ENCODE measurements at regions not wholly inside any gene's neighbourhood (a gene's known extent, or its start where the extent isn't known, plus 50 kb on each side); places are given as distances from the start of the nearest gene placed in this dataset.
"Not testable (repeated sequence)": the region's sequence is repeated elsewhere in the genome, so short reads cannot be mapped to it uniquely, and the experiment has no call there.

- intact Hi-C loops (cut with DNase I, micrococcal nuclease): no loop called here
- TF ChIP-seq CTCF (IDR thresholded peaks at IDR 0.05): no peak
- ATAC-seq: peak; percentile 34
These were observed 590.9 kb upstream of the ANKRD30A start for GRCh38 chr10:36534471-36535002.

GRCh38 chr10:36533861-36534260 lies 591.5 kb upstream of the ANKRD30A start:
- H3K36me3 ChIP-seq (ENCODE audit: low read depth): no peaks in the 10 kb centered on the region
- TF ChIP-seq CTCF (IDR thresholded peaks at IDR 0.05): no peak
- no peak for DNase-seq
- no peak for ATAC-seq
- no peak overlapping the region for H3K4me3 ChIP-seq
- H3K4me1 ChIP-seq (ENCODE audit: low read depth): no peaks in the 10 kb centered on the region
- peaks cover 46% of the 10 kb centered on the region for H3K9me3 ChIP-seq
- intact Hi-C loops (cut with DNase I, micrococcal nuclease): no loop called here

More at GRCh38 chr10:36534471-36535002, 590.9 kb upstream of the ANKRD30A start:
- Histone ChIP-seq H3K4me1 (ENCODE audit: low read depth) (no peaks in the 10 kb centered on the region), H3K36me3 (ENCODE audit: low read depth) (no peaks in the 10 kb centered on the region), H3K9me3 (peaks cover 41% of the 10 kb centered on the region), H3K4me3 (no peak overlapping the region)
- DNase-seq: no peak

- no peak for ATAC-seq
- intact Hi-C loops (cut with DNase I, micrococcal nuclease): no loop called here
These were observed 592.1 kb upstream of the ANKRD30A start for GRCh38 chr10:36533316-36533715.

GRCh38 chr10:36531621-36532020 lies 593.8 kb upstream of the ANKRD30A start:
- Histone ChIP-seq H3K9me3 (peaks cover 36% of the 10 kb centered on the region), H3K36me3 (ENCODE audit: low read depth) (no peaks in the 10 kb centered on the region), H3K4me1 (ENCODE audit: low read depth) (no peaks in the 10 kb centered on the region), H3K4me3 (no peak overlapping the region)
- TF ChIP-seq CTCF (IDR thresholded peaks at IDR 0.05): no peak
- no peak for DNase-seq
- ATAC-seq: no peak
- intact Hi-C loops (cut with DNase I, micrococcal nuclease): no loop called here

More at GRCh38 chr10:36533316-36533715, 592.1 kb upstream of the ANKRD30A start:
- H3K36me3 ChIP-seq (ENCODE audit: low read depth): no peaks in the 10 kb centered on the region
- DNase-seq: no peak
- no peak for TF ChIP-seq CTCF (IDR thresholded peaks at IDR 0.05)
- H3K4me3 ChIP-seq: no peak overlapping the region
- no peaks in the 10 kb centered on the region for H3K4me1 ChIP-seq (ENCODE audit: low read depth)
- peaks cover 44% of the 10 kb centered on the region for H3K9me3 ChIP-seq

- Histone ChIP-seq H3K4me3 (no peak overlapping the region), H3K9me3 (peaks cover 23% of the 10 kb centered on the region), H3K36me3 (ENCODE audit: low read depth) (no peaks in the 10 kb centered on the region), H3K4me1 (ENCODE audit: low read depth) (no peaks in the 10 kb centered on the region)
- TF ChIP-seq CTCF (IDR thresholded peaks at IDR 0.05): no peak
- intact Hi-C loops (cut with DNase I, micrococcal nuclease): no loop called here
- DNase-seq: no peak
- no peak for ATAC-seq
These were observed 599.4 kb upstream of the ANKRD30A start for GRCh38 chr10:36526033-36526432.

GRCh38 chr10:36524126-36524525 lies 601.3 kb upstream of the ANKRD30A start:
- ATAC-seq; H3K4me3 ChIP-seq; H3K4me1 ChIP-seq (ENCODE audit: low read depth); H3K36me3 ChIP-seq (ENCODE audit: low read depth); intact Hi-C loops (cut with DNase I, micrococcal nuclease); DNase-seq: not testable (repeated sequence)
- peaks cover 23% of the 10 kb centered on the region for H3K9me3 ChIP-seq
